ENCODE measurements at regions not wholly inside any gene's neighbourhood (a gene's known extent, or its start where the extent isn't known, plus 50 kb on each side); places are given as distances from the start of the nearest gene placed in this dataset.

GRCh38 chr4:12221031-12221430 lies 792.3 kb upstream of the HS3ST1 start:
- DNase-seq (ENCODE audit: low spot score) (no peak), ATAC-seq (no peak)
- H3K36me3 ChIP-seq (ENCODE audit: insufficient read depth): no peaks in the 10 kb centered on the region
- H3K27me3 Mint-ChIP-seq (ENCODE audit: insufficient read depth, low read depth, poor library complexity): no peaks in the 10 kb centered on the region
- H3K27me3 ChIP-seq (ENCODE audit: insufficient read depth): no peaks in the 10 kb centered on the region
- H3K36me3 Mint-ChIP-seq (ENCODE audit: low read depth): no peaks in the 10 kb centered on the region
- no peak overlapping the region for H3K4me3 Mint-ChIP-seq
- peak overlapping the region; percentile 74; the same call in 1 of the 2 replicates for H2AFZ ChIP-seq
- H3F3A ChIP-seq (replicated peaks; ENCODE audit: low read depth): no peaks in the 10 kb centered on the region
- no peak overlapping the region for H3K4me2 ChIP-seq
- no peaks in the 10 kb centered on the region for H3K9me3 Mint-ChIP-seq
- no peak overlapping the region for H3K4me3 ChIP-seq
- no peaks in the 10 kb centered on the region for H3K9me2 ChIP-seq (ENCODE audit: insufficient read depth)
- H3K79me2 ChIP-seq (replicated peaks; ENCODE audit: insufficient read depth): no peaks in the 10 kb centered on the region
- H3K4me1 ChIP-seq (ENCODE audit: insufficient read depth): no peaks in the 10 kb centered on the region
- H3K27ac Mint-ChIP-seq: no peak overlapping the region
- no peak overlapping the region for H3K27ac ChIP-seq (ENCODE audit: low read depth)
- no peaks in the 10 kb centered on the region for H4K20me1 ChIP-seq (replicated peaks; ENCODE audit: insufficient read depth)
- H3K4me1 Mint-ChIP-seq: 0 out of 3 replicates have a peak, but pooled peaks cover 3% of the 10 kb centered on the region
- TF ChIP-seq REST (IDR thresholded peaks at IDR 0.05; ENCODE audit: unreplicated experiment) (no peak), ZNF114 (CRISPR knock-in tag; IDR thresholded peaks at IDR 0.05) (no peak)

GRCh38 chr4:12211636-12212035 lies 782.9 kb upstream of the HS3ST1 start:
- H3K4me3 Mint-ChIP-seq: no peak overlapping the region
- no peak for DNase-seq (ENCODE audit: low spot score)
- H3K9me3 Mint-ChIP-seq: no peaks in the 10 kb centered on the region
- H3K27ac ChIP-seq (ENCODE audit: low read depth): no peak overlapping the region
- H3K27me3 Mint-ChIP-seq (ENCODE audit: insufficient read depth, low read depth, poor library complexity): no peaks in the 10 kb centered on the region
- H3K9me2 ChIP-seq (ENCODE audit: insufficient read depth): 0 out of 2 replicates have a peak, but pooled peaks cover 3% of the 10 kb centered on the region
- no peaks in the 10 kb centered on the region for H4K20me1 ChIP-seq (replicated peaks; ENCODE audit: insufficient read depth)
- H3K36me3 Mint-ChIP-seq (ENCODE audit: low read depth): no peaks in the 10 kb centered on the region
- H3K27ac Mint-ChIP-seq: no peak overlapping the region
- H3K27me3 ChIP-seq (ENCODE audit: insufficient read depth): no peaks in the 10 kb centered on the region
- no peak overlapping the region for H3K4me3 ChIP-seq
- H3K4me2 ChIP-seq: no peak overlapping the region
- no peaks in the 10 kb centered on the region; the same call in 1 of the 2 replicates for H3K4me1 ChIP-seq (ENCODE audit: insufficient read depth)
- no peaks in the 10 kb centered on the region for H3K36me3 ChIP-seq (ENCODE audit: insufficient read depth)
- no peaks in the 10 kb centered on the region for H3F3A ChIP-seq (replicated peaks; ENCODE audit: low read depth)
- no peaks in the 10 kb centered on the region for H3K4me1 Mint-ChIP-seq
- H2AFZ ChIP-seq: no peak overlapping the region
- TF ChIP-seq JUNB (IDR thresholded peaks at IDR 0.05; ENCODE audit: unreplicated experiment) (no peak), ZNF114 (CRISPR knock-in tag; IDR thresholded peaks at IDR 0.05) (no peak)
- ATAC-seq: no peak
- H3K79me2 ChIP-seq (replicated peaks; ENCODE audit: insufficient read depth): no peaks in the 10 kb centered on the region

DNA sequence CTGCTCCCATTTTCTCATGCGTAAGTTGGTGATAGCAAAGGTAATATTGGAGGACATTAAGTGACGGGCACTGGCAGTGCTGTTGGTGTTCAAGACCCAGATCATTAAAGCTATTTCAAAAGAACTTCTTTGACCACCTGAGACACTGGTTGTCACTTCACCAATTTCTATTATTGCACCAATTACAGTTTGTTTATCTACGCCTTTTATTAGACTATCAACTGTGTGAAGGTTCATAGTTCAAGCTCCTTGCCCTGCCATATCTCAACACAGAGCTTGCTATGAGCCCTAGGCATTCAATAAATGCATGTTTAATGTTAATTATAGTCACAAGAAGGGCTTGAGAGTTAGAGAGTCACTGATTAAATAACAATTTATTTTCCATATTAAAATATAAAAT lies 778.7 kb upstream of the HS3ST1 start:
- H3K9me2 ChIP-seq (ENCODE audit: insufficient read depth): peaks cover 3% of the 10 kb centered on the region; the same call in 1 of the 2 replicates
- Mint-ChIP-seq H3K27ac (no peak overlapping the region), H3K4me3 (no peak overlapping the region), H3K27me3 (ENCODE audit: insufficient read depth, low read depth, poor library complexity) (no peaks in the 10 kb centered on the region), H3K9me3 (no peaks in the 10 kb centered on the region), H3K36me3 (ENCODE audit: low read depth) (no peaks in the 10 kb centered on the region), H3K4me1 (no peaks in the 10 kb centered on the region)
- no peaks in the 10 kb centered on the region for H3K79me2 ChIP-seq (replicated peaks; ENCODE audit: insufficient read depth)
- no peaks in the 10 kb centered on the region for H3K36me3 ChIP-seq (ENCODE audit: insufficient read depth)
- no peaks in the 10 kb centered on the region for H3K27me3 ChIP-seq (ENCODE audit: insufficient read depth)
- H3K4me3 ChIP-seq: no peak overlapping the region
- DNase-seq (ENCODE audit: low spot score) (no peak), ATAC-seq (no peak)
- H2AFZ ChIP-seq: no peak overlapping the region
- no peaks in the 10 kb centered on the region; the same call in 1 of the 2 replicates for H3K4me1 ChIP-seq (ENCODE audit: insufficient read depth)
- no peaks in the 10 kb centered on the region for H4K20me1 ChIP-seq (replicated peaks; ENCODE audit: insufficient read depth)
- H3K27ac ChIP-seq (ENCODE audit: low read depth): no peak overlapping the region
- no peaks in the 10 kb centered on the region for H3F3A ChIP-seq (replicated peaks; ENCODE audit: low read depth)
- H3K4me2 ChIP-seq: no peak overlapping the region
- TF ChIP-seq STAT1 (IDR thresholded peaks at IDR 0.05; ENCODE audit: unreplicated experiment): no peak
- no peak for TF ChIP-seq JUNB (IDR thresholded peaks at IDR 0.05; ENCODE audit: unreplicated experiment)
- no peak for TF ChIP-seq NANOG (IDR thresholded peaks at IDR 0.05; ENCODE audit: borderline replicate concordance)
- no peak for TF ChIP-seq ZNF331 (CRISPR knock-in tag; IDR thresholded peaks at IDR 0.05; ENCODE audit: low read depth)
- TF ChIP-seq ZNF462 (CRISPR knock-in tag; IDR thresholded peaks at IDR 0.05): no peak
- TF ChIP-seq ZNF114 (CRISPR knock-in tag; IDR thresholded peaks at IDR 0.05): no peak
- no peak for TF ChIP-seq CREB1 (CRISPR knock-in tag; IDR thresholded peaks at IDR 0.05; ENCODE audit: low read depth)
